ENCODE measurements at regions not wholly inside any gene's neighbourhood (a gene's known extent, or its start where the extent isn't known, plus 50 kb on each side); places are given as distances from the start of the nearest gene placed in this dataset.

DNA sequence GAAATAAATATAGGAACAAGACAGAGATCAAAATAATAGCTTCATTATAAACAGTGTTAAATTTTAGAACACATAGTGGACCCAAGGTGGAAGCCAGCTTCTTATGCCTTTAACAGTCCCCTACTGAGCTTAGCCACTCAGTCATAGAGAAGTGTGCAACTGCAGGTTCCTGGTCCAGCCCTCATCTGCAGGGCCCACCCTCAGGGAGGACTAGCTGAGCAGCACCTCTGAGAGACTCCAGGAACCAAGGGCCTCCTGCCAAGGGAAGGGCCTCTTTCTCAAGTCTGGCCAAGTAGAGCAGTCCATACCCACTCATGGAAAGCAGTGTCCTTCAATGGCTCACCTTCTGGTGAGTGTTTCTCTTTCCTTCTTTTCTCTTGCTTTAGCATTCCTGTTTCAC lies 173.7 kb upstream of the PRPS1L1 start:
- TF ChIP-seq, protein P1, sequence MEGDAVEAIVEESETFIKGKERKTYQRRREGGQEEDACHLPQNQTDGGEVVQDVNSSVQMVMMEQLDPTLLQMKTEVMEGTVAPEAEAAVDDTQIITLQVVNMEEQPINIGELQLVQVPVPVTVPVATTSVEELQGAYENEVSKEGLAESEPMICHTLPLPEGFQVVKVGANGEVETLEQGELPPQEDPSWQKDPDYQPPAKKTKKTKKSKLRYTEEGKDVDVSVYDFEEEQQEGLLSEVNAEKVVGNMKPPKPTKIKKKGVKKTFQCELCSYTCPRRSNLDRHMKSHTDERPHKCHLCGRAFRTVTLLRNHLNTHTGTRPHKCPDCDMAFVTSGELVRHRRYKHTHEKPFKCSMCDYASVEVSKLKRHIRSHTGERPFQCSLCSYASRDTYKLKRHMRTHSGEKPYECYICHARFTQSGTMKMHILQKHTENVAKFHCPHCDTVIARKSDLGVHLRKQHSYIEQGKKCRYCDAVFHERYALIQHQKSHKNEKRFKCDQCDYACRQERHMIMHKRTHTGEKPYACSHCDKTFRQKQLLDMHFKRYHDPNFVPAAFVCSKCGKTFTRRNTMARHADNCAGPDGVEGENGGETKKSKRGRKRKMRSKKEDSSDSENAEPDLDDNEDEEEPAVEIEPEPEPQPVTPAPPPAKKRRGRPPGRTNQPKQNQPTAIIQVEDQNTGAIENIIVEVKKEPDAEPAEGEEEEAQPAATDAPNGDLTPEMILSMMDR (IDR thresholded peaks at IDR 0.05), result no peak
- no peak for TF ChIP-seq POLR2A (IDR thresholded peaks at IDR 0.05)
